Astrocyte (in vitro differentiated cells and primary cell): ENCODE measurements at regions not wholly inside any gene's neighbourhood (a gene's known extent, or its start where the extent isn't known, plus 50 kb on each side); places are given as distances from the start of the nearest gene placed in this dataset.

Experiments used
- CTCF ChIP-seq: IDR thresholded peaks from 2 replicates; pipeline ENCODE4 v1.5.1; 2011; ENCODE audit warnings: low read depth, mild to moderate bottlenecking, inconsistent platforms, low read length, moderate library complexity; ENCODE audit not compliant: insufficient read depth
- EZH2 ChIP-seq: IDR thresholded peaks from 2 replicates; pipeline ENCODE4 v1.6.1; 2012; ENCODE audit warnings: mild to moderate bottlenecking, low read length, inconsistent platforms; ENCODE audit not compliant: insufficient read depth

GRCh38 chr17:68710035-68710780, 109.0 kb upstream of the FAM20A start:
- TF ChIP-seq CTCF (no peak), EZH2 (no peak)
